COLO668 (cell line): ENCODE measurements at regions not wholly inside any gene's neighbourhood (a gene's known extent, or its start where the extent isn't known, plus 50 kb on each side); places are given as distances from the start of the nearest gene placed in this dataset.
"Not testable (repeated sequence)": the region's sequence is repeated elsewhere in the genome, so short reads cannot be mapped to it uniquely, and the experiment has no call there.

Source experiments
- DNase-seq: peaks from one replicate; lab custom pipeline; 2025; ENCODE audit not compliant: unreplicated experiment; lab: John Stamatoyannopoulos, UW

DNA sequence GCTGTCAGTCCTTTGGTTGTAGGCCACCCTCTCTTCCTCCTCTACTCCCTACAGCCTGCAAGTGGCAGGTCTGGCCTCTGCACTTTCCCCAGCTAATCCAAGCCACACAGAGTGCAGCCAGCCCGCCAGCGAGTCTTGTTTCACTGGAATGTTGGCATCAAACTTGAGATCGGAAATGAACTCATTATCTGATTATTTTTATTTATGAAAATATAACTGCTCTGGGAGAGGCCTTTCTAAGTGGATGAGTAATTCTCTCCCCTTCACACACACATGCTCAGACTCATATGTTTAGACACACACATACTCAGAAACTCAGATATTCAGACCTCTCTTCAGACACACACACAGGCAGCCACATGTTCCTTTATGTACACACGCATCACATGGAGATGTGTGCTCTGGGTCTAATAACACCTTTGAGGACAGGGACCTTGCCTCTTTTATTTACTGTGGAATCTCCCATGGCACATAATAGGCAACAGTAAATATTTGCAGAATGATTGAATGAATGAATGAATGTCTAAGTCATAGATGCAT is 151.3 kb downstream of the ZFP36L2 start:
- peak; percentile 37 for DNase-seq

DNA sequence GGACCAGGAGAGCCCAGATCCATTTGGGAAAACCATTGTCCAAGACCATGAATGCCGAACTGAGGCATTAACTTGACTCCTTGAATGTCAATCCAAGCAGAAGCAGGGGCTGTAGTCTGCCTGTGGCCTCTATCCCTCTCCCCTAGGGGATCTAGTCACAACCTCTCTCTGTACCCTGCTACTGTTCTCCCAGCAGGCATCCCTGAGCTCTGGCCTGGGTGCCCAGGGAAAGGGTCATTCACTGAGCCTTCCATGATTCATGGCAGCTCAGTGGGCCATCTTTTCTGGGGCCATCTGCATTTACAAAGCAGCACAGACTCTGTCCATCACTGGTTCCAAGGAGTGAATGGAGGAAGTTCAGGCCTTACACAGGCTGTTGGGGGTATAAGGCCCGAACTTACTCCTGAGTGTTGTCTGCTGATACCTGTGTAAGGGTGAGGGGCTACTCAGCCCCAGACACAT is 151.8 kb downstream of the ZFP36L2 start:
- DNase-seq = no peak

DNA sequence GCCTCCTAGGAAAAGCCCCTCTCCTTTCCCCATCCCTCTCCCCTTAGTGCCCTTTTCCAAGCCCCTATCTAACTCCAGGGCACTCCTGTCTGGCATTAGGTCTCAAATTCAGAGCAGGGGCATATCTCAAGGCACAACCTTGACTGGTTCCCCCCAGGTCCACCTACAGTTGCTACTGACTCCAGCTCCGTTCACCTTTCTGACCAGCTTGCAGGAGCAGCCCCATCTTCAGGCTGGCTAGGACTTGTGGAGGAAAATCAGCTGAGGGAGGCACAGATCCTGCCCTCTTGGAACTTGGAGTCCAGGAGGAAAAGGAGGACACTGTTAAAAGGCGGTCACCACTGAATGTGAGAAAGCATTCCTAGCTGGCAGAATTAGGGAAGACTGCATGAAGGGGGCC is 152.4 kb downstream of the ZFP36L2 start:
- no peak for DNase-seq

DNA sequence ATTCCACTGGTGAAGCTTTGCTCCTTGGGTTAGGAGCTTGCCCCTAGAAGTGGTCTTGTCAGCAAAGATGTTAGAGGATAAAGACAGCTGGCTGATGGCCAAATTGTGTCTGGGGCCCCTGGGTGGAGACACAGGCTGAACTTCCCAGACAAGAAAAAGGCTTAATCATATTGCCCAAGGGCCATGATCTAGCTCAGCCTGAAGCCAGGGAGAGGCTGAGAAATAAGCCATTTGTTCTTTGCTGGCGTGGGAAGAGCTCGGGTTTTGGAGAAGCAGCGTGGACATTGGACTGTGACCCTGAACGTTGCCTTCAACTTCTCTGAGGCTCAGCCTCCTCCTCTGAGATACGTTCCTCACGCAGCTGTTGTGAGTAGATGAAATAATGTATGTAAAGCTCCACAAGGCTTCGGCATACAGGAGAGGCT is 153.0 kb downstream of the ZFP36L2 start:
- no peak for DNase-seq

DNA sequence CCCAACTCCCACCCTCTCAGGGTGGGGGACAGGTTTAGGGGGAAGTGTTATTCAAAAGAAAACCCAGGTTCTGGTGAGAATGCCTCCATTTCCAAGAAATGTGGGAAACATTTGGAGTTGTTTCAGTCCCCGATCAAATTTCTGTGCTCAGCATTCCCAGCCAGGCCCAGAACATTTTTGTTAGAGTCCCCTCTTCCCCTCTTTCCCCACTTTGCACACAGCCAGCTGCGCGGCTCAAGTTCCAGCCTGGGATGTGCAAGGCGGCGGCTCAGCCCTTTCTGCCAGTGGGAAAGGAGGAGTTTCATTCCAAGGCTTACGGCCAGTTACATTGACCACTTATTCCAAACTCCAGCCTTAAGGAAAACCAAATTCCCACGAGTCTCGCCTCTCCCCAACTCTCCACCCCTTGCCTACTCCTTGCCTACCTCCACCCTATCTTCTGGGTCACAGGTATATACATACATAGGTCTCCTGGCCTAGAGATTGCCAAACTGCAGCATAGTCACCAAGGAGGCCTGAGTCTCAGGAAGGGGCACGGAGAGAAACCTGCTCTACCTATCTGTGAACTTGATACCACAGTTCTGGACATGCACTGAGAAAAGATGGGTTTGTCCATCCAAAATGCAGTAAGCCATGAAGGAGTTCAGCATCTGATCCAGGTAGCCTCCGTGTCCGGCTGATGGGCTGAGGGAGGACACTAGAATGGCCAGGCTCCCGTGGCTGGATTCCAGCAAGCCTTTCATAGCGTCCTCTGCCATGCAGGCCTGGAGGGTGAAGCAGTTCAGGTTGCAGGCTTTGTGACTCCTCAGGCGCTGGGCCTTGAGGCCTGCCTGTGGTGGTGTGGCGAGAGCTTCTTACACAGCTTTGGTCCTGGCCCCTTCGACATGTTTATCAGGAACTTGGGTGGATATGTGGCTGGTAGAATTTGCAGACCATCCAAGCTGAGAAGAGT is 154.5 kb downstream of the ZFP36L2 start:
- no peak for DNase-seq

DNA sequence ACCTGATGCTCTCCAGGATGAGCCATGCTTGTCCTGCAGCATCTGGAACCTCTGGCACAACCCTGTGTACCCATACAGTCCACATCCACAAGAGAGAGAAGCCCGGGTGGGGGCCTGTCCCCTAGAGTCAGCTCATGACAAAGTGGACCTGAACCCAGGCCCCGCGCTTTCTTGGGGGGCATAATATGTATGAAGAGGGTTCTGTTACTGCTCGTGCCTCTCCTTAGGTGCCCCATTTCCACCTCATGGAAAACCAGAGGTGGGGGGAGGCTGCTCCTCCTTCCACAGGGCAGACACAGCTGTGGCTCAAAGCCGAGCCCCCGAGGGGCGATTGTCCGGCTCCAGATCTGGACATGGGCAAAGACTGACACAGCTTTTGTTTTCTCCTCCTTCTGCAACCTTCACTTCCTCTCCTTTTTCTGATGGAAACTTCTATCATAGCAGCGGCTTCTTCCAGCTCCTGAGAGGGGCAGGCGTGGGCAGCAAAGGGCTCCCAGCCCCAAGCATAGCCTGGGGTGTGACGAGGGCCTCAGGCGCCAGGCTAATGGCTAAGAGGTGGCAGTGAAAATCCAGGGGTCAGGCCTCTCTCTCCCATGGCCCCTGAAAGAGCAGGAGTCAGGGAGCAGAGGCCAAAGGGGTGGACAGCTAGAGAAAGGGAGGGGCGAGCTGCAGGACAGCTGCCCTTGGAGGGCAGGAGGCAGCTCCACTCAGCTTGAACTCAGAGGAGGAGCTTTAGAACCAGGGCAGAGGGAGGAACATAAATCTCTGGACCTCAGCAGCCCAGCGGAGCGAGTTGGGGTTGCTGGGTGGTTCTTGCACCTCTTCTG is 155.5 kb downstream of the ZFP36L2 start:
- no peak for DNase-seq

DNA sequence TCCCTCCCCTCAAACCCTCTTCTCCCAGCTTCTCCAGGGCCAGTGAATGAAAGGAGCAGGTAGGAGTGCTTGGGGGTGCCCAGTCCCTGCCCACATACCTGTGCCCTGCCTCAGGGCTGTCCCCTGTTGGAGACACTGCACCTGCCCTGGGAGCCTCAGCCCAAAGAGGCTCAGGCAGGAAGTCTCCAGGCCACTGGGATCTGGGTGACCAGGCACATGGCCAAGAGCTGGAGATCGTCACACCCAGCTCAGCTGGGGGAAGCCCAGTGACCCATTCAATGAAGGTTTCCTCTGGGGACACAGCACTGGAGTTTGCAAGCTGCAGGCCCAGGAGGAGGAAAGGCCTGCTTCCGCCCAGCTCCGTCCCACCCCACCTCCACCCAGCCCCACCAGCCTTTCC is 156.4 kb downstream of the ZFP36L2 start:
- no peak for DNase-seq

DNA sequence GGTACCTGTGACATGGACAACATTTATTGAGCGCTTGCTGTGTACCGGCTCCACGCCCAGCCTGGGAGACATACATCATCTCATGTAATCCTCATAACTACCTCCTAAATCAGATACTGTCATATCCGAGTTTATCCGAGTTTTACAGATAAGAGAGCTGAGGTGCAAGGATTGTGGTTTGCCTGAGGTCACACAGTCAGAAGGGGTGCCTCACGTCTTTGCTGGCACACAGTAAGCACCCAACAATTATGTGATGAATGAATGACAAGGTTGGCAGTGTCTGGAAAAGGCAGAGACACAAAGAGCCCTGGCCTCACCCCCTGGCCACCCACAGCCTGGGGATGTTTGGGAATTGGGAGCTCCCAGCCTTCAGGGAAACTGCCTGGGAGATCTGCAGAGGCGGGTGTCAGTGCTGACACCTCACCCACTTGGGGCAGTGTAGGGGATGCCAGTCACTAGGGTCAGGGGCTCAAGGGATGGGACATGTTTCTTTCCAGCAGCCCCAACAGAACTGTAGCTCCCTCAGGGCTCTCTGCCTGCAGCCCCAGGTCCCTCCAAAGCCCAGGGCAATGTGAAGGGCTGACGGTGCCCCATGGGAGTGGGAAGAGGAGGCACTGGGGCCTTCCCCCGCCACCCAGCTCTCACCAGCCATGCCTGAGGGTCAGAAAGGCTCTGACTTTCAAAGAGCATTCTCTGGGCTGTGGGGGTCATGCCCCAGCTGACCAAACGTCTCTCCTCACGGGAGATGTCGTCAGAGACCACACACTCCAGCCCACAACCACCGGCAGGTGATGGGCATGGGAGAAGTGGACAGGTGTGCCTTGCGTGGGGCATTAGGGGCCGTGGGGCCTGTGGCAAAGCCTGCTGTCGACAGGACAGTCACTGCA is 157.5 kb downstream of the ZFP36L2 start:
- no peak for DNase-seq

DNA sequence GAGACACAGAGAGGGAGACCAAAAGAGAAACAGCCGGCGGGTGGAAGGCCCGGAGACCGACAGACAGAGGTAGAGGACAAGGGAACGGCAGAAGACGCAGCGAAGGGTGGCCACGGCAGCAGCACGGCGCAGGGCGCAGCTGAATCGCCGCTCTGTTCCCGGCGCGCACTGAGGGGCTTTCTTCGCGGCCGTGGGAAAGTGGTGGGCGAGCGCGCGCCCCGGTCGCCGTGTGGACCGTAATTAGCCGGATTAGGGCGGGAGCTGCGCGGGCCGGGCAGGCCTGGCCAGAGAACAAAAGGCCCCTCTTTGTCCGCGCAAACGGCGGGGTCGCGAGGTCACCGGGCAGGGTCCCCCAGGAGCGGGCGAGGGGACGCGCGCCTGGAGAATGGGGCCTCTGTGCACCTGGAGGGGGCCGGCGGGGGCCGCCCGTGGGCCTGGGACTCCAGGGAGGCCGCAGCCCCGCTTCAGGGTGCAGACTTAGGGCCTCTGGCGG is 158.3 kb downstream of the ZFP36L2 start:
- DNase-seq = no peak

DNA sequence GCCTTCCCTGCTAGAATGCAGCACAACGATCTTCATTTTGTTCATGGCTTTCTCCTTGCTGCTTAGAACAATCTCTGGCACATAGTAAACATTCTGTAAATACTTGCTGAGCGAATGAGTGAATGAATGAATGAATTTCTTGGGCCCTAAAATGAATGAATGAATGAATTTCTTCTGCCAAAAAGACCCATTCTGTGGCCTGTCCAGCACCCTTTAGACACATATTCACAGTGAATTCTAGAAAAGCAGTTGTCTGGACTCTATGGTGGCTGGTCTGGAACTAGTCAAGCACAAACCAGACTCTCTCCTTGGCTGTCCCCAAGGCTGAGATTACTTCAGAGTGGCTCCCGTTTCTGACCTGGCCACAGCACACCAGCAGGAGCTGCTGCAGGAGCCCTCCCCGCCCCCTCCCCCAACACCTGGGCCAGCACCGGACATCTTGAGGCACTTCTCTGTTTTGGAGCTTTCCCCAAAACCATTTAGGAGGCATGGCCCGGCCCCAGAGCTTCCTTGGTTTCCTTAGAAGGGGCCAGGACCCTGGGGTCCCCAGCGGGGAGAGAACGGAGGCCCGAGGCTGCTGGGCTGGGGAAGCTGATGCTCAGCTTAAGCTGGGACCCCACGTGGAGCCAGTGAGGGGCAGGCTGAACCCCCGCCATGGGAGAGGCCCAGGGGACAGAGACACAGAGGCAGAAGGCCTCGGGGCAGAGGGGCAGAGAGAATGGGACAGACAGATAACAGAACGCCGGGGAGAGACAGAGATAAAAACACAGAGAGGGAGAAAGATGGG is 159.0 kb downstream of the ZFP36L2 start:
- DNase-seq = no peak

DNA sequence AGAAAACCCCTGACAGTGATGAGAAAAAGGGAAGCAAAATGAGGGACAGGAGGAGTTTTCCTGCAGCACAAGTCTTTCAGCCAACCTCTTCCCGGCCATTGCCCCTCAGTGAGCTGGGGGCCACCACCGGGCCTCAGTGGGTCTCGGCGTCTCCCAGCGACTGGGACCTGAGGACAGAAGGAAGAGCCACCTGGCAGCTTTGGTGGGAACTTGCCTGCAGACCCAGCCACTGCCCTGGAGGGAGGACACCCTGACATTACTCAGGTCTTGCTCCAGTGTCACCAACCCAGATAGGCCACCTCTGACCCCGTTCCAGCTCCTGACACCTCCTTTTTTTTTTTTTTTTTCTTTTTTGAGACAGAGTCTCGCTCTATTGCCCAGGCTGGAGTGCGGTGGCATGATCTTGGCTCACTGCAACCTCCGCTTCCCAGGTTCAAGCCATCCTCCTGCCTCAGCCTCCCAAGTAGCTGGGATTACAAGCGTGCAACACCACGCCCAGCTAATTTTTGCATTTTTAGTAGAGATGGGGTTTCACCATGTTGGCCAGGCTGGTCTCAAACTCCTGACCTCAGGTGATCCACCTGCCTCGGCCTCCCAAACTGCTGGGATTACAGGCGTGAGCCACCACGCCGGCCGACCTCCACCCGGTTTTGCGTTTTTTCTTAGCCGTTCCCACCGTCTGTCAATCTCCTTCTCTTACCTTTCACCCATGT is 159.7 kb downstream of the ZFP36L2 start:
- DNase-seq = not testable (repeated sequence)

DNA sequence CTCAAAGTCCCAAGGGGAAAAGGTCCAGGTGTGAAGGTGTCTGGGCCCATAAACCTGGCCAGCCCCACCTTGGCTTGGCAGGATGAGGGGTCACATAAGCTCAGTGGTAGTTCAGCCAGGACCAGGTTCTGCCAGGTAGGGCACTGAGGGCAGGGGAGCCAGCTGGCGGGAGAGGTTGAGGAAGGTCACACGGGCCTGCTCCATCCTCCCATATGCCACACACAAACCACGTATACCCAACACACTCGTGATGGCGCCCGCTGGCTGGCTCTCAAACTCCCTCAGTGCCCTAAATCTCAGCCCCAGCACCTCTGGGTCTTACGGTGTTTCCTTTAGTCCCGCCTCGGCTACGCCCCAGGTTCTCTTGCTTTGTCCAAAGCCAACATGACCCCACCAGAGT is 160.5 kb downstream of the ZFP36L2 start:
- no peak for DNase-seq

DNA sequence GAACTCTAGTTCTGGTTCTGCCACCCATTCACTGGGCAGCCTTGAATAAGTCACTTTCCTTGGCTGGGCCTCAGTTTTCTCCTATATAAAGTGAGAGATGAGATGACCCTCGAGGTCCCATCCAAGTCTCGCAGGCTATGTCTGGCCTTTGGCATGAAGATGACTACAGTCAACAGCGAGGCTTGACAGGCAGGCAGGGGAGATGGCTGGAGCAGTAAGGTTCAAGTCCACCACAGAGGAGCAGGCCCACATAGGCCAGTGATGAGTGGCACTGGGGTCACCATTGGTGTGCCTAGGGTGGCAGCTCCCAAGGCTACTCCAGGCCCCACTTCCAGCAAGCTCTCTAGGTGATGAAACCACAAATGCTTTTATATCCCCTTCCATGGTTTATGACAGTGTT is 161.4 kb downstream of the ZFP36L2 start:
- DNase-seq = no peak

DNA sequence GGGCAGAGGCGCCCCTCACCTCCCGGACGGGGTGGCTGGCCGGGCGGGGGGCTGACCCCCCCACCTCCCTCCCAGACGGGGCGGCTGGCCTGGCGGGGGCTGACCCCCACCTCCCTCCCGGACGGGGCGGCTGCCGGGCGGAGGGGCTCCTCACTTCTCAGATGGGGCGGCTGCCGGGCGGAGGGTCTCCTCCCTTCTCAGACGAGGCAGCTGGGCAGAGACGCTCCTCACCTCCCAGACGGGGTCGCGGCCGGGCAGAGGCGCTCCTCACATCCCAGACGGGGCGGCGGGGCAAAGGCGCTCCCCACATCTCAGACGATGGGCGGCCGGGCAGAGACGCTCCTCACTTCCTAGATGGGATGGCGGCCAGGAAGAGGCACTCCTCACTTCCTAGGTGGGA is 163.3 kb downstream of the ZFP36L2 start:
- not testable (repeated sequence) for DNase-seq

DNA sequence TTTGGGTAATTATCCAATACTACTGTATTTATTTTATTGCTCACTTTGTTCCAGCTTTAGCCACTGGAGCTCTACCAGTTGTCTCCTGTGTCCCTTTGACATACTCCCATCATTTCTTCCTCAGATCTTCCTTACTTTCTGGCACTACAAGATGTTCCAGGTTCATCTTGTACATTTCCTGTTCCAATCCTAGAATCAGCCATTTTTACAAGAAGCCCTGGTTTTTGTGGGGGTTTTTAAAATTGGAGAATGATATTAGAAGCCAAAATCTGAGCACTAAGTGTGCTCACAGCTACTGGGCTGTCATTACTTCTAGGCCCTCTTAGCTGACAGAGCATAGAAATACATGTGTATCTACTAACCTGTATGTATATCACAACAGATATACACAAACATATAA is 164.3 kb downstream of the ZFP36L2 start:
- no peak for DNase-seq

DNA sequence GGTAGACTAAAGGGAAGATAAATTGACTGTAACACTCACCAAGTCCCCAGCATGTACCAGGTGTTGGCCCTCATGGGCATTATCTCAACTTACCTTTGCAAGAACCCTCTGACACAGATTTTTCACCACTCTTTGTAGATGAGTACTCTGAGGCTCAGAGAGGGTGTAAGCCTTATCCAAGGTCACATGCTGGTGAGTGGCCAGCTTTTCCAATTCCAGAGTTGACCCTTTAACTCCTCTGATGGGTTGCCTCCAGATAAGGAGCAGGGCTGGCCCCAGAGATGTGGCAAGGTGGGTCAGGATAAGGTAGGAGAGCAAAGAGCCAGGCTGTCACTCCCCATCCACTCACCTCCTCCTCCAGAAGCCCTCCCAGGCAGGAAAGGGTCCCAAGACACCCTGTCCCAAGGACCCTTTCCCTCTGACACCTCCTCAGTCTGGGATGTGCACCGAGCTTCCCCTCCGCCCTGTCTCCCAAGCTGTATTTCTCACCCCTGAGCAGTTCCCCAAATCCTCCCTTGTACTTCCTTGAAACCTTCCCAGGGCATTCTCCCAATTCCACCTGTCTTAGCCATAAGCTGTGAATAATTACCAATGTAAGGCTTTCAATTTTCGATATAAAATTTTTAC is 165.9 kb downstream of the ZFP36L2 start:
- no peak for DNase-seq

DNA sequence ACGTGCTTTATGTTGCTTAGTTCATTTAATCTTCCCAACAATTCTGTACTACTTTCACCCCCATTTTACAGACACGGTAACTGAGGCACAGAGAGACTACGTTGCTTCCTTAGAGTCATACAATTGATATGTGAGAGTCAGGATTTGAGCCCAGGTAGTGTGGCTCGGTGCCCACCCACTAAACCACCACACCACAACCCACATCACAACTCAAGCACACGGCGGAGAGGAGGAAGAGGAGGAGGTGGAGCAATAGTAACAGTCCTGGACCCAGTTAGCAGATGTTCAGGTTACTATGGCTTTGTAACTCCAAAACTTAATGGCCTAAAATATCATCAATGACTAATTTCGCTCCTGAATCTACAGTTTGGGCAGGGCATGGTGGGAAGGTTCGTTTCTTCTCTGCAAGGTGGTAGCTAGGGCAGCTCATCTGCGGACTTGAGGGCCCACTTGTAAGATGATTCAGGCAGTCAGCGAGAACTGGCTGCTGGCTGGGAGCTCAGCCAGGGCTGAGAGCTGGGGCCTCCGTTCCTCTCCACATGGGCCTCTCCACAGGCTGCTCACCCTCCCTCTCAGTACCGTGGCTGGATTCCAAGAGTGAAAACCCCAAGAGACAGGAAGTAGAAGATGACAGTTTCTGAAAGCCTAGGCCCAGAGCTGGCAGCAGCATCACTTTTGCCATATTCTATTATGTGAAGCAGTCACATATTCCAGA is 167.1 kb downstream of the ZFP36L2 start:
- no peak for DNase-seq

DNA sequence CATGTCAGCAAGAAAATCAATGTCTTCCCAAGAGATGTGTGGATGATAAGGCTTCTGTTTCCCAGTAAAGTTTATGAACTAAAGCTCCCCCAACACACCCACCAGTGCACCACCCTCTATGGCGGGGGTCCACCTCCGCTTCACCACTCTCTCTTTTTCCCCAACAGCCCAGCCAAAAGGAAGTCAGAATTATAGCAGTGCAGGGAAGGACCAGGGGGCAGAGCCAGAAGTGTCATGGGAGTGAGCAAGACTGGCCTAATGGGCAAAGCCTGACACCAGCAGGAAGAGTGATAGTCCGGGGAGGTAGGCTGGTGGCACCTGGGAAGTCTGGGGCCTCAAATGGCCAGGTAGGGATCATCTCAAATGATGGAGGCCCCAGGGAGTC is 167.7 kb downstream of the ZFP36L2 start:
- no peak for DNase-seq
